AG04450 (cell line): ENCODE measurements at regions not wholly inside any gene's neighbourhood (a gene's known extent, or its start where the extent isn't known, plus 50 kb on each side); places are given as distances from the start of the nearest gene placed in this dataset.
A peak's percentile ranks its signal among the peaks of the same experiment; 100 is the strongest.

Experiments used
- CTCF ChIA-PET: fragments of 300-600, 350-600 bp; formaldehyde crosslinking; extraction: SDS; loops from one replicate; lab custom pipeline; 2022; ENCODE audit warnings: antibody characterized with exemption, inconsistent platforms; lab: Charles Lee
- POLR2A ChIA-PET: fragments of 350-600 bp; formaldehyde crosslinking; extraction: SDS; loops from one replicate; lab custom pipeline; 2021; ENCODE audit warnings: antibody characterized with exemption, inconsistent platforms; lab: Yijun Ruan, JAX
- DNase-seq: peaks from one replicate; pipeline ENCODE4 v3.0.0-alpha.2; 2011; ENCODE audit warnings: low read depth, low spot score
- H3K27ac ChIP-seq: one replicate; pipeline ENCODE4 v1.5.1; 2012; ENCODE audit warnings: low read depth, low read length, control low read depth
- H3K27me3 ChIP-seq: one replicate; pipeline ENCODE4 v1.6.0; 2012; ENCODE audit warnings: low read length; ENCODE audit not compliant: control insufficient read depth, insufficient read depth
- H3K4me3 ChIP-seq: 2 replicates; pipeline ENCODE4 v1.5.1; 2011; ENCODE audit warnings: mild to moderate bottlenecking, low read depth, low read length, control low read depth
- H3K9me3 ChIP-seq: 2 replicates; pipeline ENCODE4 v1.5.1; 2012; ENCODE audit warnings: low read length; ENCODE audit not compliant: control insufficient read depth, insufficient read depth
- TF ChIP-seq, protein P1 (sequence below): IDR thresholded peaks from 2 replicates; pipeline ENCODE4 v1.5.1; 2011; ENCODE audit warnings: low read depth, low read length, control low read depth, inconsistent platforms

DNA sequence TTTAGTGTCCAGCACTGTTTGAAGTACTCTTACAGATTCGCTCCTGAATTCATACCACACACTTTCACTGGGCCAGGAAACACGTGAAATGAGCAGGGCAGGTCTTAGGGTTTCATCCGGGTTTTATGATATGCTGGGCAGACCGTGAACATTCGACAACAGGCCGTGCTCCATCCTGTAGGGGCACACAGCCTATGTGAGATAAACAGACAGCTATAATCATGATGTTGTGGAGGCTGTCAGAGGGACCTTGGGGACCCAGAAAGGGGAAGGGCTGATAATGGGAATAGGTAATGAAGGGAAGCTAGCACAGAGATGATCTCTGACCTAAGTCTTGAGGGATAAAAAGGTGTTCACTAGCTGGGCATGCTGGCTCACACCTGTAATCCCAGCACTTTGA lies 110.4 kb downstream of the RIN2 start:
- DNase-seq, result no peak
- no peak overlapping the region for H3K27ac ChIP-seq
- peaks cover 7% of the 10 kb centered on the region for H3K9me3 ChIP-seq
- ChIA-PET CTCF (no interaction called here), POLR2A (no interaction called here)
- H3K4me3 ChIP-seq, result no peak overlapping the region
- no peaks in the 10 kb centered on the region for H3K27me3 ChIP-seq
- TF ChIP-seq, protein P1, sequence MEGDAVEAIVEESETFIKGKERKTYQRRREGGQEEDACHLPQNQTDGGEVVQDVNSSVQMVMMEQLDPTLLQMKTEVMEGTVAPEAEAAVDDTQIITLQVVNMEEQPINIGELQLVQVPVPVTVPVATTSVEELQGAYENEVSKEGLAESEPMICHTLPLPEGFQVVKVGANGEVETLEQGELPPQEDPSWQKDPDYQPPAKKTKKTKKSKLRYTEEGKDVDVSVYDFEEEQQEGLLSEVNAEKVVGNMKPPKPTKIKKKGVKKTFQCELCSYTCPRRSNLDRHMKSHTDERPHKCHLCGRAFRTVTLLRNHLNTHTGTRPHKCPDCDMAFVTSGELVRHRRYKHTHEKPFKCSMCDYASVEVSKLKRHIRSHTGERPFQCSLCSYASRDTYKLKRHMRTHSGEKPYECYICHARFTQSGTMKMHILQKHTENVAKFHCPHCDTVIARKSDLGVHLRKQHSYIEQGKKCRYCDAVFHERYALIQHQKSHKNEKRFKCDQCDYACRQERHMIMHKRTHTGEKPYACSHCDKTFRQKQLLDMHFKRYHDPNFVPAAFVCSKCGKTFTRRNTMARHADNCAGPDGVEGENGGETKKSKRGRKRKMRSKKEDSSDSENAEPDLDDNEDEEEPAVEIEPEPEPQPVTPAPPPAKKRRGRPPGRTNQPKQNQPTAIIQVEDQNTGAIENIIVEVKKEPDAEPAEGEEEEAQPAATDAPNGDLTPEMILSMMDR, result no peak

DNA sequence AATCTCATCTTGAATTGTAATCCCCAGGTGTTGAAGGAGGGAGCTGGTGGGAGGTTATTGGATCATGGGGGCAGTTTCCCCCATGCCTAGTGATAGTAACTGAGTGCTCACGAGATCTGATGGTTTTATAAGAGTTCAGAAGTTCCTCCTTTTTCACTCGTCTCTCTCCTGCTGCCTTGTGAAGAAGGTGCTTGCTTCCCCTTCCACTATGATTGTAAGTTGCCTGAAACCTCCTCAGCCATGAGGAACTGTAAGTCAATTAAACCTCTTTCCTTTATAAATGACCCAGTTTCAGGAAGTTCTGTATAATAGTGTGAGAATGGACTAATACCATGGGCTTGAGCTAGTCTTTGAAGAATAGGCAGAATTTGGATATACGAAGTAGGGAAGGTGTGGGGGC lies 113.9 kb downstream of the RIN2 start:
- DNase-seq, result no peak
- H3K27me3 ChIP-seq, result no peaks in the 10 kb centered on the region
- TF ChIP-seq, protein P1, result no peak
- no peak overlapping the region for H3K27ac ChIP-seq
- ChIA-PET CTCF (no interaction called here), POLR2A (no interaction called here)
- H3K9me3 ChIP-seq, result peaks cover 10% of the 10 kb centered on the region
- H3K4me3 ChIP-seq, result no peak overlapping the region

DNA sequence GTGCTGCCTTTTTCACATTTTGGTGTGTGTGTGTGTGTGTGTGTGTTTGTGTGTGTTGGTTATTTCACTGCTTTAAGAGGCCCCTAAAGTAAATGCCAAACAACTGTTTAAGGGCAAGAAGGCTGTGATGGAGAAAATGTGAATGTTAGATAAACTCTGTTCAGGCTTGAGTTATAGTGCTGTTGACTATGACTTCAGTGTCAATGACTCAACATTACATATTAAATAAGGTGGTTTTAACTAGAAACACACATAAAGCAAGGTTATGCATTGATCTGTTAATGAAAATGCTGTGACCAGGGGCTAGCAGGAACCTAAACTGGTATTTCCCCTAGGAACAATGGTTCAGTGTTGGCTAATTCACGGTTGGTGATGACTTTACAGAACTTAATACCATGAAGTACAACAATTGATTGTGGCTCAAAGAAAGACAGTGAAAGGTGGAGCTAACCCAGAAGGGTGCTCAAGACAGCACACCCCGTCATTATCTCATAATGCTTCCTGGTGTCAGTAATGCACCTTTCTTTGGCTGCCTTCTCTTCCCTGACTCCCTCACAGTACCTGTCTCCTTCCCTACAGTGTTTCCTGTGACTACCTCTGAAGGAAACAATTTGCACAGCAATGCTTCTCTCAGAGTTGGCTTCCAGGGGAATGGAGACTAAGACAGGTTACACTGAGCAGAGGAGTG lies 116.1 kb downstream of the RIN2 start:
- H3K27ac ChIP-seq, result no peak overlapping the region
- TF ChIP-seq, protein P1, result no peak
- ChIA-PET CTCF (no interaction called here), POLR2A (no interaction called here)
- H3K27me3 ChIP-seq, result no peaks in the 10 kb centered on the region
- peaks cover 3% of the 10 kb centered on the region; the same call in 1 of the 2 replicates for H3K9me3 ChIP-seq
- H3K4me3 ChIP-seq, result no peak overlapping the region
- DNase-seq, result no peak

DNA sequence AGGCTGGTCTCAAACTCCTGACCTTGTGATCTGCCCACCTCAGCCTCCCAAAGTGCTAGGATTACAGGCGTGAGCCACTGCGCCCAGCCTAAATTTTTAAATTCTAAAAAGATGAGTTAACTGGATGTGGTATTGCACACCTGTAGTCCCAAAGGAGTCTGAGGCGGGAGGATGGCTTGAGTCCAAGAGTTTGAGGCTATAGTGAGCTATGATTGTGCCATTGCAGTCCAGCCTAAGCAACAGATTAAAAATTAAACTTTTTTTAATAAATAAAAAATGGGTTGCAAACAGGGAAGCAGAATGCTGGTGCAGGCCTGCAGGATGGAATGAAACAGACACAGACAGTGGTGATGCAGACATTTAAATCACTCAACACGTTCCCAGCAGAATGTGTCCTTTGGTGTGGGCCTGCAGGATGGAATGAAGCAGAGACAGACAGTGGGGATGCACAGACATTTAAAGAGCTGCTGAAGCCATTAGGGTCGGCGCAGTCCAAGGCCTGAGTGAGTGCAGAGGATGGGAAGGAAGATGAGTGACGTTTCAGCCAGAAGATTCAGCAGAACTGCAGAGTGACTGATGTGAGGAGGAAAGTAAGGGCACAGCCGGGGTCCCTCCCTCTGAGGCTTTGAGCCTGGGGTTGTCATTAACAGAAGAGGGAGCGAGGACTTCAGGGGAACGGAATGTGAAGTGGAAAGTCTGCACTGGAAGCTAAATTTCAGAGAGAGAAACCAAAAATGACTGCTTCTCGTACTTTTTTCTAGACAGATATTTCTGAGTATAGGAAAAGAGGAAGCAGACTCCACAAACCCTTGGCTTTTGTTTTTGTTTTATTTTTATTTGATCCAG lies 117.5 kb downstream of the RIN2 start:
- CTCF ChIA-PET, result interaction anchor here (0.9 to 1.5 kb wide), 2 partner anchors 90 to 119 kb away, joined by 3 to 4 read pairs; no protein-coding TSS in a partner anchor
- Histone ChIP-seq H3K9me3 (peaks cover 3% of the 10 kb centered on the region; the same call in 1 of the 2 replicates), H3K4me3 (0 out of 2 replicates have a peak overlapping the region, but pooled peaks have one; percentile 1), H3K27ac (peak overlapping the region; percentile 68), H3K27me3 (no peaks in the 10 kb centered on the region)
- DNase-seq, result no peak
- POLR2A ChIA-PET, result no interaction called here
- TF ChIP-seq, protein P1, result no peak
